H54 (cell line): ENCODE measurements at regions not wholly inside any gene's neighbourhood (a gene's known extent, or its start where the extent isn't known, plus 50 kb on each side); places are given as distances from the start of the nearest gene placed in this dataset.

Experiments used
- DNase-seq: peaks from one replicate; pipeline ENCODE4 v3.0.0; 2011; ENCODE audit warnings: low spot score, mixed read lengths; ENCODE audit not compliant: insufficient read length
- FAIRE-seq: peaks from 3 replicates; lab custom pipeline; 2011; peaks lifted over from hg19 to GRCh38; lab: Jason Lieb, UNC
- POLR2A ChIP-seq: IDR thresholded peaks from 2 replicates; pipeline ENCODE4 v1.6.1; 2011; ENCODE audit warnings: low read depth, mild to moderate bottlenecking, low read length

DNA sequence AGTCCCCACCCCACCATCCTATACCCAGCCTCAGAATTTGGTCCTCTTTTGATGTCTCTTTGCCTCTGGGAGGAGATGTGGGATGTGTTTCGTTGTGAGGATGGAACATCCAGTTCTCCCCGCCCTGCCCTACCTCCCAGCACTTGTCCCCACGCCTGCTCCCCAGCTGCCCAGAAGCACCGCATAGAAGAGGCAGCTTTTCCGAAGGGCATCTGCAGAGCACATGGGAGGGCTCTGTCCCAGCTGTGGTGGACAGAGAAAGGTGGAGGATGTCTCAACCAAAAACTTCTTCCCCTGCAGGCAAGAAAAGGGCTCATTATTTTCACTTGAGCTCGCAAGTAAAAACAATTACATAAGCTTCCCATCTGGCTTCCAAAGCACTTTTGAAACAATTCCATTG, 302.6 kb downstream of the PCNX1 start:
- DNase-seq, result no peak

DNA sequence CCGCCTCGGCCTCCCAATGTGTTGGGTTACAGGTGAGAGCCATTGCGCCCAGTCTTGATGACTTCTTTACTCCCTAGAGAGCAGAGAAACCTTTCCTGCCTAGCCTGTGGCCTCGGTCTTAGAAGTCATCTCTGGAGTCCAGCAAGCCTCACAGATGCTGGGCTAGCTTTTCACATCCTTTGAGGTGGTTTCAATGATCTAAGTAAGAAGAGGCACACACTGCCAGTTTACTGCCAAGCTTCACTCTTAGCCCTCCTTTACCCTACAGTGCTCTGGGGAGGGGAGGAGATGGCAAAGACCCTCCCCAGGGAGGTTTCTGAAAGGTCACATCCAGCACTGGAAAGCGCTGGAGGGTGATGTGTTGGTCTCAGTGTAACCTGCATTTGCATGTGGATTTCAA, 304.8 kb downstream of the PCNX1 start:
- no peak for DNase-seq
- no peak for TF ChIP-seq POLR2A
- no peak for FAIRE-seq

More for the DNA sequence above, 302.6 kb downstream of the PCNX1 start:
- no peak for TF ChIP-seq POLR2A
- no peak for FAIRE-seq

DNA sequence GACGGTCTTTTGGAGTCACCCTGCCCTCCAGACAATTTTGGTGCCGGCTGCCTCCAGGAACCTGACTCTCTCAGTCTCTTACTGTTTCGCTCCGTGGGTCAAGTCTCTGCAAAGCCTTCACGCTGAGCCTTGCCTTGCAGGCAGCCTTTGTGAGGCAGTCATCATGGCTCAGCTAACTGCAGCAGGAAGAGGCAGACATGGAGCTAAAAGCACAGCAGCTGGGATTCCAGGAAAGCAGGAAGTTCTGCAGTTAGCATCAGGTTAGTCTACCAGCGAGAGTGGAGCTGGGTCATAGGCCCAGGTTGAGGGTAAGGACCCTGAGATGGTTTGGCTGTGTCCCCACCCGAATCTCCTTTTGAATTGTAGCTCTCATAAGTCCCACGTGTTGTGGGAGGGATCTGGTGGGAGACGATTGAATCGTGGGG, 305.4 kb downstream of the PCNX1 start:
- no peak for TF ChIP-seq POLR2A
- DNase-seq, result no peak
- no peak for FAIRE-seq

- TF ChIP-seq POLR2A, result no peak
- FAIRE-seq, result no peak
- DNase-seq, result no peak
Observed at GRCh38 chr14:71214241-71214640, 307.0 kb downstream of the PCNX1 start.

DNA sequence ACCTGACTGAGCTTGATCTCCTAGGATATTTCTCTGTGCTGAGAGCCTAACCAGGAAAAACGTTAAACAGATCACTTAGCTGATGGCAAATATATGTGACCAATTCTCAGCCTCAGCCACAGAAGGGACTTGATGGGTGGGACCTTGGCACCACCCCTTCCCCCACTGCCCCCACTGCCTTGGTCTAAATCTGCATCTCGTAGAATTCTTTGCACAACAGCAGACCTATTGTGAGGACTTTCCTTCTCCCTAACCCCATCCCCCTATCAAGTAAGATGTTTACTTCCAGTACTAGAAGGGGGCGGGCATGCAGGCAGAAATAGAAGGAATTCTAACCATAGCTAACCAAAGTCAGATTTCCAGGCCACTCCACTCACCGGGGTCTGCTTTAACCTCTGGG, 313.2 kb downstream of the PCNX1 start:
- no peak for FAIRE-seq

GRCh38 chr14:71221119-71221518, 313.9 kb downstream of the PCNX1 start:
- FAIRE-seq (no peak), DNase-seq (no peak)
- no peak for TF ChIP-seq POLR2A

More for the DNA sequence above, 313.2 kb downstream of the PCNX1 start:
- no peak for TF ChIP-seq POLR2A
- DNase-seq, result no peak

GRCh38 chr14:71225113-71225512, 317.9 kb downstream of the PCNX1 start:
- FAIRE-seq, result no peak
- no peak for DNase-seq

GRCh38 chr14:71228711-71229110, 321.5 kb downstream of the PCNX1 start:
- no peak for FAIRE-seq
- no peak for TF ChIP-seq POLR2A
- no peak for DNase-seq

More at GRCh38 chr14:71225113-71225512, 317.9 kb downstream of the PCNX1 start:
- TF ChIP-seq POLR2A, result no peak

DNA sequence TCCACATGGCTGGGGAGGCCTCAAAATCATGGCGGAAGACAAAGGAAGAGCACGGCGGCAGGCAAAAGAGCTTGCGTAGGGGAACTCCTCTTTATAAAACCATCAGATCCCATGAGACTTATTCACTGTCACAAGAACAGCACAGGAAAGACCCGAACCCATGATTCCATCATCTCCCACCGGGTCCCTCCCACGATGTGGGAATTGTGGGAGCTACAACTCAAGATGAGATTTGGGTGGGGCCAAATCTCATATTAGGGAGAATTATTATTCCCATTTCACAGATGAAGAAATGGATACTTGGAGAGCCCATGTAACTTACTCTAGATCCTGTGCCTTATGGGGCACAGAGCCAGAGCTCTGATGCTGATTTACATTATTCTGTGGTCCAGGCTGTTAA, 322.6 kb downstream of the PCNX1 start:
- no peak for DNase-seq
- no peak for TF ChIP-seq POLR2A
- FAIRE-seq, result no peak

DNA sequence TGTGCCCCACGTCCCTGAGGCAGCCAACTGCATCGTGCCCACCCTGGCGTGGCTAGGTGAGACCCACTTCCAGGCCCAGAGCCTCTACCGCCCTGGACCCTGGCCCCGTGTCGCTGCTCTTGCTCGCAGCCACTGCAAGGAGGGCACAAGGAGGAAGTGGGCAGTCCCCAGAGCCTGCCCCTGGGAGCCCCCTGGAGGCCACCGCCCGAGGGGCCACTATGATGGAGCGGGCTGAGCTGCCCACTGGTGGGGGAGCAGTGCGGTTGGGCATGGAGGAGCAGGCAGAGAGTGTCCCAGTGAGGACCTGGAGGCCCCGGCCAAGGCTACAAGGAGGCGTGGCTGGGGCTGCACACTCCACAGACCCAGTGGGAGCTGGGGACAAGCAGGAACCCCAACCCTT, 323.6 kb downstream of the PCNX1 start:
- DNase-seq, result no peak
- TF ChIP-seq POLR2A, result no peak
- FAIRE-seq, result no peak

DNA sequence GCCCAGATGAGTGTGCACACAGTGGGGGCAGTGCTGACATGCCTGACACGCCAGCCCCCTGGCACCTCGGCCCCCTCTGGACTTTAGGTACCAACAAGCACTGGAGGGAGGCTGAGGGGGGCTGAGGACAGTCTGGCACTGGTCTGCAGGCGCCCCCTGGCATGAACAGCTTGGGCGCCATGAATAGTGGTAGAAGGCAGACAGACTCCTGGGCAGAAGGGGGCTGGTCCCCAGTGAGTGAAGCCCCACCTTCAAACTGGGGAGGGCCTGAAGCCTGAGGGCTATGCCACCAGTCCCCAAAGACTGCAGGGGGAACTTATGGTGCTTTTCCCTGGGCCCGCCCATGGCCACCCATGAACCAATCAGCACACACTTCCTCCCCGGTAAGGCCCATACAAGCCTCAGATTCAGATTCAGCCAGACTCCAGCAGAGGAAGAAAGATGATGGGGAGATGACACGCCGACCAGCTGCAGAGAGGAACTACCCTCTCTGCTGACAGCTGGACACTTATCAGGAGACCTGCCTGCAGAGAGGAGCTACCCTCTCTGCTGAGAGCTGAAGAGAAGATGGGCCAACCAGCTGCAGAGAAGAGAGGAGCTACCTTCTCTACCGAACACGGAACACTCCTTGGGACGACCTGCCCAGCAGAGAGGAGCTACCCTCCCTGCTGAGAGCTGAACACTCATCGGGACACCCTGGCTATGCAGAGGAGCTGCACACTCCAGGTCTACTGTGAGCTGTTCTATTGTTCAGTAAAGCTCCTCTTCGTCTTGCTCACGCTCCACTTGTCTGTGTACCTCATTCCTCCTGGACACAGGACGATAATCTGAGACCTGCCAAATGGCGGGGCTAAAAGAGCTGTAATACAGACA, 324.5 kb downstream of the PCNX1 start:
- DNase-seq (no peak), FAIRE-seq (no peak)
- no peak for TF ChIP-seq POLR2A

DNA sequence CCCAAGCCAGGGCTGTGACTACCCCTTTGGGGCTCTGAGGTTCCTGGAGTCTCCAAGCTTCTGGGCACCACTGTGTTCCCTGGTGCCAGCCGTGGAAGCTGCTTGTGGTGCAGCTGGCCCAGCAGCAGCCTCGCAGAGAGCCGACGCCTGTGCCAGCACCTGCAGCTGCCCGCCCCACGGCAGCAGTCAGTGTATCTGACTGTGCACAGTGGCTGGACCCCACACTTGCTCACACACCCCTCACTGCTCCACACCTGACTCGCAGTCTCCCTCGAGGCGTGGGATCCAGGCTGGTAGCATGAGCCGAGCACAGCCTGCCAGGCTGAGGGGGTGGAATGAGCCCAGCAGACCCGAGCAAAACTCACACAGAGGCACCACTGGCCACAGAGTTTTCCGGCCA, 325.2 kb downstream of the PCNX1 start:
- no peak for TF ChIP-seq POLR2A
- FAIRE-seq, result no peak
- no peak for DNase-seq

DNA sequence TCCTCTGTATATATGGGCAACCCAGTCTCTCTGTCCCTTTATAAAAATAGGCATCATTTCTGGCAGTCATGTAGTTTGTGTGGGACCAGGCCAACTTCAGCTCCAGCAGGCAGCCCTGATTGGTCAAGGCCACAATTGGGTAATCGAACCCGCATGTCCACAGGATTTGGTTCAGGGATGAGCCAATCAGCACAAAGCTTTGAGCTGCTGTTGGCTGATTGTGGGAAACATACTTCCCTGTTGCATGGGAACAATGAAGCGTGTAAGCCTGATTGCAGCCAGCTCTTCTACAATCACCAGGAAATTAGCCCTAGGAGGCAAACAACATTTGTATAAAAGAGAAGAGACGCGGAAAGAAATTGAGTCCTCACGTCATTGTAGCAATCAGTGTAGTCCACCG, 328.6 kb downstream of the PCNX1 start:
- FAIRE-seq (no peak), DNase-seq (no peak)

DNA sequence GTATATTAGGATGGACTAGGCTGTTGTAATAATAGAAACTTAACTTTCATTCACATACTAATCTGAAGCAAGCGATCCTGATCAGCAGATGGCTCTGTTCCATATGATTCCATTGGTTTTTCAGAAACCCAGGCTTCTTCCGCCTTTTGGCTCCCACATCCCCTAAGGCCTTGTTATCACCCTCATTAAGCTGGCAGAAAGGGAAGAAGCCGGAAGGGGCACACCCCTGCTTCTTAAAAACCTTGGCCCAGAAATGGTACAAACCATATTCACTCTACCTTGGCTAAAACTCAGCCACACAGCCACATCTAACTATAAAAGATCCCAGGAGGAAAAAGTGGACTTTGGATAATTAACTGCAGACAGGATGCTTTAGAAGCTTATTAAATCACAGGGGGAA, 329.2 kb downstream of the PCNX1 start:
- no peak for TF ChIP-seq POLR2A
- no peak for FAIRE-seq
- no peak for DNase-seq

More for the DNA sequence above, 328.6 kb downstream of the PCNX1 start:
- TF ChIP-seq POLR2A, result no peak

- DNase-seq (no peak), FAIRE-seq (no peak)
- no peak for TF ChIP-seq POLR2A
Observed at GRCh38 chr14:71237556-71237955, 330.3 kb downstream of the PCNX1 start.
